ENCODE measurements at regions not wholly inside any gene's neighbourhood (a gene's known extent, or its start where the extent isn't known, plus 50 kb on each side); places are given as distances from the start of the nearest gene placed in this dataset.

- in situ Hi-C loops (cut with MboI; ENCODE audit: low sequenced_read_pairs, unreplicated experiment), result no loop called here
- no peak for DNase-seq (ENCODE audit: low spot score)
- TF ChIP-seq CTCF (IDR thresholded peaks at IDR 0.05; ENCODE audit: borderline replicate concordance, control extremely low read depth, extremely low read depth, insufficient read depth, missing control alignments), result no peak
Measured at GRCh38 chr2:120497261-120497977, 151.5 kb downstream of the INHBB start.

DNA sequence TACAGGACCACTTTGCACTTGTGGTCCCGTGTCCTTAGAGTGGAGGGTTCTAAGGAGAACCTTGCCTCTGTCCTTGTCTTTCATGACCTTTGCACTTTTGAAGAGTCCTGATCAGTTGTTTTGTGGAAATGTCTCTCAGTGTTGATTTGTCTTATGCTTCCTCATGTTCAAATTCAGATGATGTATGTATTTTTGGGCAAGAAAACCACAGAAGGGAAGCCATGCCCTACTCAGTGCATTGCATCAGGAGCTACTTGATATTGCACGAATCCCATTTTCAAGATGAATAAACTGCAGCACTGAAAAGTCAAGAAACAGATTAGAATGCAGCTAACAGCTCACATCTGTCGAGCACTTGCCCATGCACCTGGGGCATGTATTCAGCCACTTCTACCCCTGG lies 152.2 kb downstream of the INHBB start:
- in situ Hi-C loops (cut with MboI; ENCODE audit: low sequenced_read_pairs, unreplicated experiment), result no loop called here
- DNase-seq (ENCODE audit: low spot score), result no peak
- no peak for TF ChIP-seq CTCF (IDR thresholded peaks at IDR 0.05; ENCODE audit: borderline replicate concordance, control extremely low read depth, extremely low read depth, insufficient read depth, missing control alignments)

DNA sequence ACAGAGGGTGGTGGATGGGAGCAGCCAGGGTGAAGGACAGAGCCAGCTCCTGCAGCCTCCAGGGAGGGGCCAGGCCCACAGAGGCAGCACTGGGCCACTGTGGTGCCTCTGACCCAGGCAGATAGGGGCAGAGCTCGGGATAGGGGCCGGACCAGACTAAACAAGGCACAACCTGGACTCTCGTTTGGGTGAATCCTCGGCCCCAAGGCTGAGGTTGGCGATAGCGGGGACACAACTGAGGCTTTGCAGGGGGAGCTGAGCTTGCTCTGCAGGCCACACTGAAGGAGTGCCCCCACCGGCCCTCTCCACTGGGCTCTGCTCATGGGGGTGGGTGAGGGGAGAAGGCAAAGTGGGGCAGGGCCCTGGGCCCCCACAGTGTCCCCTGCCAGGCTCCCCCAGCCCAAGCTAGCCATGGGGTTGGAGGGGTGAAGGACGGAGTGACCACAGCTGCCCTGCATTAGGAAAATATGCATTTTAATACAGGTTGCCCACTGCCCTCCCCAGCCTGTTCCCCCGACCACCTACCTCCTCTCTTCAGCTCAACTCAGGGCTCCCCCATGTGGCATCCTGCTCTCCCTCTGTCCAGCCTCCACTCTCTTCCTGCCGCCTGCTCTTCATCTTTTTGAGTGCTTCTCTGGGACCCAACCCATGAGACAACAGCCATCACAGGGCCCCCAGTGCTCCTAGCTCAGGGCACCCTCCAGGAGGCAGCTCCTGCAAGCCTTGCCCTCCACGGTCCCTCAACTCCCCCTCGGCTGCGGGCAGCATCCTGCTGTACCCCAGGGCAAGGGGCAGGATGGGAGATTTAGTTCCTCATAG lies 152.8 kb downstream of the INHBB start:
- no peak for TF ChIP-seq CTCF (IDR thresholded peaks at IDR 0.05; ENCODE audit: borderline replicate concordance, control extremely low read depth, extremely low read depth, insufficient read depth, missing control alignments)
- in situ Hi-C loops (cut with MboI; ENCODE audit: low sequenced_read_pairs, unreplicated experiment), result no loop called here
- DNase-seq (ENCODE audit: low spot score), result no peak

DNA sequence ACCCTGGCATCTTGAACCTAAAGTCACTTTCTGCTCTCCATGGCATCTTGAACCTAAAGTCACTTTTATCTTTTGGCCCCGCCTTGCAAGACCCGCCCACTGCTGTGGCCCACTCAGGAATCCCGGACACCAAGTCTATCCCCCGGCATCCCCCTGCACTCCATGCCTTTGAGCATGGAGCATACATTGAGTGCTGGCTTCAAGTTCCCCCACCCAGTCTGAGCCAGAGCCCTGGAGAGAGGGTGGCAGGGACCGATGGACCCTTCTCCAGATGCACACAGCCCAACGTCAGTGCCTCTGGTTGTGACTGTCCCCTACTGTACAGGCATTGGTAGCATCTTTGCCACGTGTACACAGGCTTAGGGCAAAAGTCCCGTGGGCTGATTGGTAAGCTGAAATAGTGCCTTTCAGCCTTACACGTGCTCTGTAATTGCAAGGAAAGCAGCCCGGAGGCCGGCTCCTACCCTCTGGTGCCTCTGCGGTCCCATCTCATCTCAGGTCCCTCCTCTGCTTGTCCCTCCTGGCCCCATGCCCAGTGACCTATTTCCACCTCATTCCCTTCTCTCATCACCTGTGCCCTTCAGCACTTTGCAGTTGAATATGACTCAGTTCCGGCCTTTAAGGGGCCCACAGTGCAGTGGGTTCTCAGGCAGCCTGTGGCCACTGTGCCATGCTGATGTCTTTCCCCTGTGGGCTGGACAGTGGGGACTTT lies 154.0 kb downstream of the INHBB start:
- in situ Hi-C loops (cut with MboI; ENCODE audit: low sequenced_read_pairs, unreplicated experiment), result no loop called here
- TF ChIP-seq CTCF (IDR thresholded peaks at IDR 0.05; ENCODE audit: borderline replicate concordance, control extremely low read depth, extremely low read depth, insufficient read depth, missing control alignments), result no peak
- no peak for DNase-seq (ENCODE audit: low spot score)

DNA sequence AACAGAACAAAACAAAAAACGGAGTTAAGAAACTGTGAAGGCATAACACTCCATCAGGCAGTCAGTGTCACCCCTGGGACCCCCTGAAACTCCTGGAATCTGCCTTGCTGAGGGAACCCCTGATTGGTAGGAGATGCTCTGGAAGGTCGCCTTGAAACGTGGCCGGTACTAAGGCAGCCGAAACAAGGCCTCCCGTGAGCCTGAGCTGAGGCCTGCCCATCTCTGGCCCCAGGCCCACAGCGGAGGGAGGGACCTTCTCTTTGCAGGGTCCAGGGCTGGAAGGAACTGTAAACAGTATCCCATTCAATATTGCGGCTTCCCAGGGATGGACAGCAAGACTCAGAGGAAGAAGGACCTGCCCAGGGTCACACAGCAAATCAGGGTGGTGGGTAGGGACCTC lies 155.7 kb downstream of the INHBB start:
- no peak for DNase-seq (ENCODE audit: low spot score)
- in situ Hi-C loops (cut with MboI; ENCODE audit: low sequenced_read_pairs, unreplicated experiment), result no loop called here
- no peak for TF ChIP-seq CTCF (IDR thresholded peaks at IDR 0.05; ENCODE audit: borderline replicate concordance, control extremely low read depth, extremely low read depth, insufficient read depth, missing control alignments)

DNA sequence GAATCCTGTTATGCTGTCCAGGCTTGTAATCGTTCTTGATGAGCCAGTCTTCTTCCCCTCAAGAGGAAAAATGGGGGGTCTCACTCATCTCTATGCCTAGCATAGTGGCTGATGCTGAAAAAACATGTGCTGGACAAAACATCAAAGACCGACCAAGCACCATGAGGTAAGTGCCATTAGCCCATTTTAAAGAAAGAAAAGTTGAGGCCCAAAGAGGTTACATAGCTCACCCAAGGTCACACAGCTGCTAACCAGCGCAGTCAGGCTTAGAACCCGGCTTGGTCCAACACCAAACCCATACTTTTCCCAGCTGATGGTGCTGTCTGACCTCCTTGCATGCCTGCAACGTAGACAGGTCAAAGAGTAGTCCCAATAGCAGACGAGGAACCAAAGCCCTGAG lies 156.4 kb downstream of the INHBB start:
- in situ Hi-C loops (cut with MboI; ENCODE audit: low sequenced_read_pairs, unreplicated experiment), result no loop called here
- no peak for TF ChIP-seq CTCF (IDR thresholded peaks at IDR 0.05; ENCODE audit: borderline replicate concordance, control extremely low read depth, extremely low read depth, insufficient read depth, missing control alignments)
- DNase-seq (ENCODE audit: low spot score), result no peak
